Uterus (tissue), 2 donors: ENCODE measurements at regions not wholly inside any gene's neighbourhood (a gene's known extent, or its start where the extent isn't known, plus 50 kb on each side); places are given as distances from the start of the nearest gene placed in this dataset.

Source experiments
- POLR2A ChIP-seq, 2 donors: fragments of 450-650 bp; IDR thresholded peaks; one replicate each; pipeline ENCODE4 v1.6.1; 2016; ENCODE audit warnings: antibody characterized with exemption in 2 of 2, mild to moderate bottlenecking in 1 of 2, moderate library complexity in 1 of 2
- TF ChIP-seq, protein P1 (sequence below), 4 experiments: fragments of 200-600 bp in 2 of 4; fragments of 450-650 bp in 2 of 4; sonication (generic) in 2 of 4; IDR thresholded peaks; one replicate each; pipeline ENCODE4 v1.5.1; 2016 to 2019; ENCODE audit warnings: antibody characterized with exemption in 4 of 4, mild to moderate bottlenecking in 2 of 4, moderate library complexity in 1 of 4

DNA sequence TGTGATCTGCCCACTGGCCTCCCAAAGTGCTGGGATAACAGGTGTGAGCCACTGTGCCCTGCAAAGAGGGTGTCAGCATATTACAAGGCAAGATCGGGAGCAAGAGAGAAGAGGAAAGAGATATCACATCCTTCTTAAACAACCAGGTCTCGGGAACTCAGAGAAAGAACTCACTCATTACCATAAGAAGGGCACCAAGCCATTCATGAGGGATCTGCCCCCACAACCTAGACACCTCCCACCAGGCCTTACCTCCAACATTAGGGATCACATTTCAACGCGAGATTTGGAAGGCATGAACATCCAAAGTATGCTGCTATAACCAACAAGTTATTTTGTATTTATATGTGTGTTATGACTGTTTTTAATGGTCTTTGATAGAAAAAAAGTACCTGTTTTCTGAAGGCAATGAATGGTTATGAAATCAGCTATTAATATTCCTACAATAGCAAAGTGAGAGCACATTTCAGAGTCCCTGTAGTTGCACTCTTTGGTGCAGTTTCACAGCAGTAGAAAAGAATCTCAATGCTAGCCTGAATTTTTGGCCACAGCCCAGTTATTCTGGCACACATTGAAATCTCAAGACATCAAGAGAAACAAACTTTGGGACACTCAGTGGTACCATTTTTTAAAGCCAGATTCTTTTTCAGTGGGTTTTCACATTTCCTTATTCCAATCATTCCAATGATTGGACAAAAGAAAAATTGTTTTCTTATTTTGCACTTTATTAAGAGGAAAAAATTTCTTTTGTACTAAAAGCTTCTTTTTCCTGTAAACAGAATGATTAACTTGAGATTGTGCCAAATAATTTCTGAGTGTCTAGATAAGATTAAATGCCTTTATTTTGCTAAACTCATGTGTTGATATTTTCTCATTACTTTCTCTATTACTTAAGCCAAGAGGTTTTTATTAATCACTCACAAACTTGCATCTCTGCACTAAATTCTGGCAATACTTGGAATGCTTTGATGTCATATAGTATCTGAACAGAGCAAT is 582.6 kb upstream of the ATP2B1 start:
- no peak for TF ChIP-seq POLR2A (IDR thresholded peaks at IDR 0.05)
- TF ChIP-seq, protein P1, sequence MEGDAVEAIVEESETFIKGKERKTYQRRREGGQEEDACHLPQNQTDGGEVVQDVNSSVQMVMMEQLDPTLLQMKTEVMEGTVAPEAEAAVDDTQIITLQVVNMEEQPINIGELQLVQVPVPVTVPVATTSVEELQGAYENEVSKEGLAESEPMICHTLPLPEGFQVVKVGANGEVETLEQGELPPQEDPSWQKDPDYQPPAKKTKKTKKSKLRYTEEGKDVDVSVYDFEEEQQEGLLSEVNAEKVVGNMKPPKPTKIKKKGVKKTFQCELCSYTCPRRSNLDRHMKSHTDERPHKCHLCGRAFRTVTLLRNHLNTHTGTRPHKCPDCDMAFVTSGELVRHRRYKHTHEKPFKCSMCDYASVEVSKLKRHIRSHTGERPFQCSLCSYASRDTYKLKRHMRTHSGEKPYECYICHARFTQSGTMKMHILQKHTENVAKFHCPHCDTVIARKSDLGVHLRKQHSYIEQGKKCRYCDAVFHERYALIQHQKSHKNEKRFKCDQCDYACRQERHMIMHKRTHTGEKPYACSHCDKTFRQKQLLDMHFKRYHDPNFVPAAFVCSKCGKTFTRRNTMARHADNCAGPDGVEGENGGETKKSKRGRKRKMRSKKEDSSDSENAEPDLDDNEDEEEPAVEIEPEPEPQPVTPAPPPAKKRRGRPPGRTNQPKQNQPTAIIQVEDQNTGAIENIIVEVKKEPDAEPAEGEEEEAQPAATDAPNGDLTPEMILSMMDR (IDR thresholded peaks at IDR 0.05): no peak
